Adrenal gland (tissue), 9 donors: ENCODE measurements at regions not wholly inside any gene's neighbourhood (a gene's known extent, or its start where the extent isn't known, plus 50 kb on each side); places are given as distances from the start of the nearest gene placed in this dataset.

Source experiments
- DNase-seq, 7 donors: peaks; one replicate each; pipeline ENCODE4 v3.0.0-alpha.2; 2019 to 2020
- H3K27ac ChIP-seq, 5 donors: fragments of 200-600 bp; sonication (generic) in 4 of 5; 1 replicate in 3 of 5; 2 replicates in 2 of 5; pipeline versions ENCODE4 v1.5.1 to v1.8.0; 2016 to 2020; ENCODE audit warnings: mild to moderate bottlenecking in 1 of 5
- H3K27me3 ChIP-seq: fragments of 200-600 bp; 2 replicates; pipeline ENCODE4 v1.8.0; 2021
- H3K36me3 ChIP-seq, 2 donors: fragments of 200-600 bp; replicated peaks in 1 of 2; 1 replicate in 1 of 2; 2 replicates in 1 of 2; pipeline versions ENCODE4 v1.5.1 to v1.8.0; 2018 to 2022
- H3K4me1 ChIP-seq, 2 donors: fragments of 200-600 bp; replicated peaks in 1 of 2; 1 replicate in 1 of 2; 2 replicates in 1 of 2; pipeline versions ENCODE4 v1.5.1 to v1.8.0; 2018 to 2021
- H3K4me3 ChIP-seq, 4 donors: fragments of 200-600 bp; sonication (generic) in 3 of 4; one replicate each; pipeline ENCODE4 v1.5.1; 2016 to 2018
- H3K9me3 ChIP-seq, 3 donors: fragments of 200-600 bp; sonication (generic) in 1 of 3; replicated peaks in 1 of 3; 1 replicate in 2 of 3; 2 replicates in 1 of 3; pipeline versions ENCODE4 v1.5.1 to v1.8.0; 2016 to 2021
- POLR2A ChIP-seq, 2 donors: fragments of 450-650 bp; IDR thresholded peaks; one replicate each; pipeline ENCODE4 v1.6.1; 2017; ENCODE audit warnings: antibody characterized with exemption in 2 of 2, mild to moderate bottlenecking in 2 of 2, moderate library complexity in 1 of 2
- WGBS, 4 donors: extraction: QIAGEN DNeasy Blood & Tissue Kit in 2 of 4; methylation state at CpG; one replicate each; pipeline versions ENCODE4 v1.1.5 to v1.1.7; 2013 to 2017; 5-methylcytosine and 5-hydroxymethylcytosine counted together
- intact Hi-C, 2 donors: fragments of 100-400 bp; cut with DNase I; formaldehyde crosslinking; loops; one replicate each; pipeline versions ENCODE4 v1.14.1 to v1.15.0; 2022 to 2023
- TF ChIP-seq, protein P1 (sequence below), 6 experiments: fragments of 450-650 bp in 4 of 6; fragments of 200-600 bp in 2 of 6; sonication (generic) in 1 of 6; IDR thresholded peaks; 1 replicate in 5 of 6; 2 replicates in 1 of 6; pipeline versions ENCODE4 v1.5.1 to v1.8.0; 2016 to 2021; ENCODE audit warnings: antibody characterized with exemption in 6 of 6, mild to moderate bottlenecking in 2 of 6, moderate library complexity in 1 of 6
- donor health status: healthy with polysubstance abuse.
- donor health status: Bipolar disorder and iron deficiency.
- donor health status: DM: yes; HTN: yes; CAD: no.
- donor health status: DM: no; HTN: no; CAD: no.
- donor health status: DM: no; HTN: no; CAD: no.

DNA sequence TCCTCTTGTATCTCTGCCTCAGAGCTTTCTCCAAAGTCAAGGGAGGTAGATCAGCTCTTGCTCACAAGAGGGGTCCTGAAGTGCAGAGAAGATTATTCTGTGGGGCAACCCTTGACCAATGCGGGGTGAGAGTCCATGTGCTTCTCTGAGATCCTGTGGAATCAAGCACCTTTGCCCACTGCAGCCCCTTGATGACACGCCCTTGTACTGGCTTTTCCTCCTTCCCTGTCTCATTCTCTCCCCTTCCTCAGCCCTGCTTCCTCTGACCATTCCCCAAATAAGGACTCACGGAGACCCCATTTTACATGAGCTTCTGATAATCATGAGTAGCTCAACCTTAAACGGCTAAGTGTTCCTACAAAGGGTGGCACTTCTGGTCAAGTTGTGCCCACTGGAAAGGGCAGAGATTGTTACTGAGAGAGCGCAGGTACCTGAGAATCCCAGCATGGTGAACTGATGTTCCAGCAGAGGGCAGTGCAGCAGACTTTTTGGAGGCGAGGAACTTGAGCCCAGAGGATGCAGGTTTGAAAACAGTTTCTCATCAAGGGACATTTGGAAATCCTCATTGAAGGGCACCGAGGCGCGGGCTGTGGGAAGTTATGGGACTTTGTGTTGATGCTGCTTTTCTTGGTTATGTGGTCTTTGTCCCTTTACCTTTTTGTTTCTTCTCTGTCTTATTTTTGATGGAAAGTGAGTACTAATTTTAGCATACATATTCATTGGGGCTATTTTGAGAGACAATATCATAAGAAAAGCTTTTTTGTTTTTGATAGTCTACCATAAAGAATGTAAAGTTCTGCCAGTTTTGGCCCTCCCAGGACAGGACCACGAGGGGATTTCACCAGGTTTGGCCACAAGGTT is 201.3 kb downstream of the RBM46 start:
- DNase-seq, result peak; percentile 41 to 73 (median 53)
- 16 to 28% (median 24%) methylated on average over 10 of the region's 10 CpGs for WGBS, 4 donors

GRCh38 chr4:154983714-154984113 is 202.6 kb downstream of the RBM46 start:
- no peaks in the 10 kb centered on the region for H3K36me3 ChIP-seq
- TF ChIP-seq POLR2A (IDR thresholded peaks at IDR 0.05), result no peak
- TF ChIP-seq, protein P1, sequence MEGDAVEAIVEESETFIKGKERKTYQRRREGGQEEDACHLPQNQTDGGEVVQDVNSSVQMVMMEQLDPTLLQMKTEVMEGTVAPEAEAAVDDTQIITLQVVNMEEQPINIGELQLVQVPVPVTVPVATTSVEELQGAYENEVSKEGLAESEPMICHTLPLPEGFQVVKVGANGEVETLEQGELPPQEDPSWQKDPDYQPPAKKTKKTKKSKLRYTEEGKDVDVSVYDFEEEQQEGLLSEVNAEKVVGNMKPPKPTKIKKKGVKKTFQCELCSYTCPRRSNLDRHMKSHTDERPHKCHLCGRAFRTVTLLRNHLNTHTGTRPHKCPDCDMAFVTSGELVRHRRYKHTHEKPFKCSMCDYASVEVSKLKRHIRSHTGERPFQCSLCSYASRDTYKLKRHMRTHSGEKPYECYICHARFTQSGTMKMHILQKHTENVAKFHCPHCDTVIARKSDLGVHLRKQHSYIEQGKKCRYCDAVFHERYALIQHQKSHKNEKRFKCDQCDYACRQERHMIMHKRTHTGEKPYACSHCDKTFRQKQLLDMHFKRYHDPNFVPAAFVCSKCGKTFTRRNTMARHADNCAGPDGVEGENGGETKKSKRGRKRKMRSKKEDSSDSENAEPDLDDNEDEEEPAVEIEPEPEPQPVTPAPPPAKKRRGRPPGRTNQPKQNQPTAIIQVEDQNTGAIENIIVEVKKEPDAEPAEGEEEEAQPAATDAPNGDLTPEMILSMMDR (IDR thresholded peaks at IDR 0.05), result no peak
- WGBS, 4 donors, result 76 to 84% (median 76%) methylated on average over 5 of the region's 5 CpGs
- DNase-seq, result no peak
- intact Hi-C loops, result no loop called here
- H3K27ac ChIP-seq, result no peak overlapping the region
- H3K9me3 ChIP-seq, result no peaks in the 10 kb centered on the region
- no peaks in the 10 kb centered on the region for H3K4me1 ChIP-seq
- no peaks in the 10 kb centered on the region for H3K27me3 ChIP-seq
- H3K4me3 ChIP-seq, result no peak overlapping the region

More for the DNA sequence above, 201.3 kb downstream of the RBM46 start:
- H3K36me3 ChIP-seq, result no peaks in the 10 kb centered on the region
- H3K4me1 ChIP-seq, result no peaks in the 10 kb centered on the region
- H3K27me3 ChIP-seq, result no peaks in the 10 kb centered on the region
- no peak overlapping the region for H3K4me3 ChIP-seq
- TF ChIP-seq POLR2A (IDR thresholded peaks at IDR 0.05), result no peak
- TF ChIP-seq, protein P1 (IDR thresholded peaks at IDR 0.05), result peak; percentile 26 to 57 (median 44)
- intact Hi-C loops, result no loop called here
- H3K27ac ChIP-seq, result no peak overlapping the region
- H3K9me3 ChIP-seq, result no peaks in the 10 kb centered on the region

DNA sequence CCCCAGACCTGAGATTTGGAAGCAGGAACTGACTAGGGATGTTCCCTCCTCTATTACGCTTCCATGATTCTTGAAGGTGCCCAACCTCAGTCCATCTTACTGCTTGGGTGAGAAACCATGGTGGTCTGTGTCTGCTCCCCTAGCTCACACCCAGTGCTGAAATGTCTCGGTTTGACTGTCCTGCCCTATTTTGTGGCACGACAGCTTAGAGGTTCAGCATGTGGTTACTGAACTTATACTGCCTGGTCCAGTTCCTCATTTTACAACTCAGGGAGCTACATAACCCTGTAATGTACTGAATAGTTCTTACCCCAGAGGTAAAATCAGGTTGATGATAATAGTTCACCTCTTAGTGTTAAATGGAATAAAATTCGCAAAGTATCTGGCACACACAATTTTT is 203.1 kb downstream of the RBM46 start:
- no peak overlapping the region for H3K4me3 ChIP-seq
- H3K27ac ChIP-seq, result no peak overlapping the region
- no peaks in the 10 kb centered on the region for H3K4me1 ChIP-seq
- intact Hi-C loops, result no loop called here
- WGBS, 4 donors, result 64 to 83% (median 68%) methylated on average over 4 of the region's 4 CpGs
- no peaks in the 10 kb centered on the region for H3K9me3 ChIP-seq
- no peaks in the 10 kb centered on the region for H3K27me3 ChIP-seq
- TF ChIP-seq POLR2A (IDR thresholded peaks at IDR 0.05), result no peak
- TF ChIP-seq, protein P1 (IDR thresholded peaks at IDR 0.05), result no peak
- DNase-seq, result no peak
- no peaks in the 10 kb centered on the region for H3K36me3 ChIP-seq

GRCh38 chr4:154984616-154985015 is 203.5 kb downstream of the RBM46 start:
- H3K4me1 ChIP-seq, result no peaks in the 10 kb centered on the region
- no peaks in the 10 kb centered on the region for H3K36me3 ChIP-seq
- H3K27ac ChIP-seq, result no peak overlapping the region
- 69 to 90% (median 78%) methylated on average over 1 of the region's 1 CpG for WGBS, 4 donors
- no peaks in the 10 kb centered on the region for H3K27me3 ChIP-seq
- no peak for DNase-seq
- H3K9me3 ChIP-seq, result no peaks in the 10 kb centered on the region
- TF ChIP-seq POLR2A (IDR thresholded peaks at IDR 0.05), result no peak
- TF ChIP-seq, protein P1 (IDR thresholded peaks at IDR 0.05), result no peak
- no peak overlapping the region for H3K4me3 ChIP-seq
- intact Hi-C loops, result no loop called here
